OCI-LY1 (cell line): ENCODE measurements at regions not wholly inside any gene's neighbourhood (a gene's known extent, or its start where the extent isn't known, plus 50 kb on each side); places are given as distances from the start of the nearest gene placed in this dataset.

Experiments
- H2AFZ ChIP-seq: fragments of 200-600 bp; sonication (generic), shearing (Covaris generic); 2 replicates; pipeline ENCODE4 v1.6.0; 2014; ENCODE audit warnings: antibody characterized with exemption, mild to moderate bottlenecking, low read length
- H3F3A ChIP-seq: fragments of 200-600 bp; sonication (generic), shearing (Covaris generic); 2 replicates; pipeline ENCODE4 v1.6.0; 2014; ENCODE audit warnings: mild to moderate bottlenecking, antibody characterized with exemption, low read length, moderate library complexity; ENCODE audit not compliant: insufficient read depth
- H3K27ac ChIP-seq: fragments of 200-600 bp; sonication (generic); 2 replicates; pipeline ENCODE4 v1.5.1; 2014; ENCODE audit warnings: low read length, mixed run types, mild to moderate bottlenecking, low read depth; ENCODE audit not compliant: poor library complexity, severe bottlenecking
- H3K27me3 ChIP-seq: fragments of 200-600 bp; sonication (generic); 2 replicates; pipeline ENCODE4 v1.6.0; 2014; ENCODE audit warnings: antibody characterized with exemption, mild to moderate bottlenecking, low read length, moderate library complexity; ENCODE audit not compliant: insufficient read depth
- H3K36me3 ChIP-seq: fragments of 200-600 bp; sonication (generic); 2 replicates; pipeline ENCODE4 v1.6.1; 2014; ENCODE audit warnings: mild to moderate bottlenecking, antibody characterized with exemption, low read length, moderate library complexity, mixed read lengths; ENCODE audit not compliant: insufficient read depth
- H3K4me1 ChIP-seq: fragments of 200-600 bp; sonication (generic); 2 replicates; pipeline ENCODE4 v1.5.1; 2014; ENCODE audit warnings: mild to moderate bottlenecking, low read length, moderate library complexity; ENCODE audit not compliant: insufficient read depth, severe bottlenecking
- H3K4me2 ChIP-seq: fragments of 200-600 bp; sonication (generic), shearing (Covaris generic); 2 replicates; pipeline ENCODE4 v1.6.1; 2014; ENCODE audit warnings: low read length
- H3K4me3 ChIP-seq: fragments of 200-600 bp; sonication (generic); 2 replicates; pipeline ENCODE4 v1.5.1; 2014; ENCODE audit warnings: low read length, low read depth, mild to moderate bottlenecking, mixed read lengths; ENCODE audit not compliant: poor library complexity, severe bottlenecking
- H3K79me2 ChIP-seq: fragments of 200-600 bp; shearing (Covaris generic); 2 replicates; pipeline ENCODE4 v1.6.1; 2016; ENCODE audit warnings: mixed run types, low read length, mixed read lengths; ENCODE audit not compliant: insufficient read depth
- H3K9ac ChIP-seq: fragments of 200-600 bp; sonication (generic), shearing (Covaris generic); 2 replicates; pipeline ENCODE4 v1.6.1; 2014; ENCODE audit warnings: mild to moderate bottlenecking, low read length, mixed read lengths
- H3K9me2 ChIP-seq: fragments of 200-600 bp; sonication (generic), shearing (Covaris generic); 2 replicates; pipeline ENCODE4 v1.6.1; 2014; ENCODE audit warnings: low read depth, mild to moderate bottlenecking, low read length, mixed read lengths
- H3K9me3 ChIP-seq: fragments of 200-600 bp; shearing (Covaris generic); 2 replicates; pipeline ENCODE4 v1.6.1; 2014; ENCODE audit warnings: low read length, mixed read lengths
- H4K20me1 ChIP-seq: fragments of 200-600 bp; sonication (generic), shearing (Covaris generic); 2 replicates; pipeline ENCODE4 v1.6.0; 2016; ENCODE audit warnings: mild to moderate bottlenecking, low read length; ENCODE audit not compliant: insufficient read depth
- CTCF ChIP-seq: fragments of 200-600 bp; sonication (generic), shearing (Covaris generic); IDR thresholded peaks from 2 replicates; pipeline ENCODE4 v1.5.1; 2017; ENCODE audit warnings: mild to moderate bottlenecking, antibody characterized with exemption, low read length, moderate library complexity, mixed read lengths
- EZH2 ChIP-seq: fragments of 200-600 bp; sonication (generic), shearing (Covaris generic); IDR thresholded peaks from 2 replicates; pipeline ENCODE4 v1.8.0; 2017; ENCODE audit warnings: borderline replicate concordance, mixed run types, mild to moderate bottlenecking, antibody characterized with exemption, low read length, moderate library complexity, mixed read lengths

DNA sequence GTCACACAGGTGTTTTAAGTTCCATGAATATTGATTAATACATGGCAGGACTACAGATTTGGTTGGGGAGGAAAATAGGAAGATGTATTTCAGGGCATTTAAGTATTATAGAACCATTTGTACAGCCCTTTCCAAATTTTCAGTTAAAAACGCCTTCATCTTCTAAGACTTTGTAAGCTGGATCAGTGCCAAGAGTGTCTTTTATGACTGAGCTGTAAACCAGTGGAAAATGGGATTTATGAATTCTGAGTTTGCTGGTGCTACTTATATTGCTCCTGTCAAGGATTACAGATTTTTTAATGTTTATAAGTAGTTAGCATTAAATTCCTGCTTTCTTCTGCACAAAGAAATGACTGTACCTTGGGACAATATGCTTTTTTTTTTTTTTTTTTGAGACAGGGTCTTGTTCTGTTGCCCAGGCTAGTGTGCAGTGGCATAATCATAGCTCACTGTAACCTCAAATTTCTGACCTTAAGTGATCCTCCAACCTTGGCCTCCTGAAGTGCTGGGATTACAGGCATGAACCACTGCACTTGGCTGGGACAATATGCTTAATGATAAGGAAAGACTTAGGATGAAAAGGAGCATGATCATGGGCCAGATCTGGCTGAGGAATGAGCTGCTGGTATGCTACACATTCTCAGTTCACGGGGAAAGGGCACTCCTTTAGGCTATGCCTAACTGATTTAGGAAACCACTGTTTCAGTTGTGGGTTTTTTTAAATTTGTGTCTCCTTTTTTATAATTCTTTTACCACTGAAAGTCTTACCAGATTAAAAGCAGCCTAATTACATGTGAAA is 113.6 kb upstream of the MTNR1B start:
- no peaks in the 10 kb centered on the region for H3K27me3 ChIP-seq
- no peak overlapping the region for H3K27ac ChIP-seq
- H3K36me3 ChIP-seq: no peaks in the 10 kb centered on the region
- H2AFZ ChIP-seq: no peak overlapping the region
- no peaks in the 10 kb centered on the region for H3K9me2 ChIP-seq
- H4K20me1 ChIP-seq: no peaks in the 10 kb centered on the region
- H3F3A ChIP-seq: no peaks in the 10 kb centered on the region
- no peak overlapping the region for H3K4me3 ChIP-seq
- H3K79me2 ChIP-seq: no peaks in the 10 kb centered on the region
- no peaks in the 10 kb centered on the region for H3K9me3 ChIP-seq
- no peak overlapping the region for H3K4me2 ChIP-seq
- no peak overlapping the region for H3K9ac ChIP-seq
- H3K4me1 ChIP-seq: no peaks in the 10 kb centered on the region
- no peak for TF ChIP-seq CTCF
- TF ChIP-seq EZH2: no peak

- Histone ChIP-seq H3K4me2 (no peak overlapping the region), H3K9me3 (no peaks in the 10 kb centered on the region), H3K79me2 (no peaks in the 10 kb centered on the region), H3K36me3 (no peaks in the 10 kb centered on the region), H3K4me3 (no peak overlapping the region), H3K9me2 (no peaks in the 10 kb centered on the region), H4K20me1 (no peaks in the 10 kb centered on the region), H2AFZ (no peak overlapping the region), H3K27ac (no peak overlapping the region), H3K4me1 (no peaks in the 10 kb centered on the region), H3K9ac (no peak overlapping the region), H3K27me3 (no peaks in the 10 kb centered on the region), H3F3A (no peaks in the 10 kb centered on the region)
- TF ChIP-seq EZH2 (no peak), CTCF (no peak)
These were observed 112.0 kb upstream of the MTNR1B start for GRCh38 chr11:92857407-92857806.

DNA sequence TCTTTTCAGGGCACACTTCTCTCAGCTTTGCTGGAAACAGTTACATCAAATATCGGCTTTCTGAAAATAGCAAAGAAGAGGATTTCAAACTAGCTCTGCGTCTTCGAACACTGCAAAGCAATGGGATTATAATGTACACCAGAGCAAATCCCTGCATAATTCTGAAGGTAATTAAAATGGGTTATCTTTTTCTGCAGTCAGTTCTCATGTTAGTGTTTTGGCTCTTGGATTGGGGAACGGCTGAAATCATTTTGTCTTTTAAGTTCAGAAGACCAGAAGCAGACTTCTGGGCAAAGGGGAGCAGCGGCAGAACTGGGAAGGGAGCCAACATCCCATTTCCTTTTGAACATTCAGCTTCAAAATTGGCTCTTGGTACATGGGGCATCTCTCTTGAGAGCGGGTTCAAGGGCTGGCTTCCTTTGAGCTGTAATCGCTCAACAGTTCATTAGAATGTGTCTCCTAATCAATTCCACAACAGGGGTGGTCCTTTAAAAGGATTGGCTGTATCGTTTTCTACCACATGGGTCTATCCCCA is 110.2 kb upstream of the MTNR1B start:
- no peaks in the 10 kb centered on the region for H3F3A ChIP-seq
- H3K4me3 ChIP-seq: no peak overlapping the region
- H2AFZ ChIP-seq: no peak overlapping the region
- H4K20me1 ChIP-seq: no peaks in the 10 kb centered on the region
- H3K9me2 ChIP-seq: no peaks in the 10 kb centered on the region
- TF ChIP-seq EZH2 (no peak), CTCF (no peak)
- H3K4me2 ChIP-seq: no peak overlapping the region
- H3K27me3 ChIP-seq: no peaks in the 10 kb centered on the region
- H3K79me2 ChIP-seq: no peaks in the 10 kb centered on the region
- no peak overlapping the region for H3K27ac ChIP-seq
- no peaks in the 10 kb centered on the region for H3K36me3 ChIP-seq
- no peaks in the 10 kb centered on the region for H3K9me3 ChIP-seq
- no peak overlapping the region for H3K9ac ChIP-seq
- H3K4me1 ChIP-seq: no peaks in the 10 kb centered on the region
